ENCODE measurements at regions not wholly inside any gene's neighbourhood (a gene's known extent, or its start where the extent isn't known, plus 50 kb on each side); places are given as distances from the start of the nearest gene placed in this dataset.

GRCh38 chr2:49343638-49344037 lies 189.3 kb upstream of the FSHR start:
- intact Hi-C loops (cut with DNase I): no loop called here
- TF ChIP-seq POLR2AphosphoS5 (IDR thresholded peaks at IDR 0.05) (no peak), CTCF (IDR thresholded peaks at IDR 0.05) (no peak), EP300 (IDR thresholded peaks at IDR 0.05) (no peak), POLR2A (IDR thresholded peaks at IDR 0.05) (no peak)
- Histone ChIP-seq H3K27ac (no peak overlapping the region), H3K27me3 (no peaks in the 10 kb centered on the region), H3K4me3 (no peak overlapping the region), H3K36me3 (no peaks in the 10 kb centered on the region), H3K9me3 (no peaks in the 10 kb centered on the region), H3K4me1 (no peaks in the 10 kb centered on the region)
- WGBS, 2 donors: 85% methylated on average over 3 of the region's 3 CpGs
- DNase-seq: no peak

GRCh38 chr2:49342156-49342555 lies 187.8 kb upstream of the FSHR start:
- no peak overlapping the region for H3K27ac ChIP-seq
- no peak overlapping the region for H3K4me3 ChIP-seq
- DNase-seq: no peak
- H3K27me3 ChIP-seq: no peaks in the 10 kb centered on the region
- no peak for TF ChIP-seq EP300 (IDR thresholded peaks at IDR 0.05)
- TF ChIP-seq POLR2A (IDR thresholded peaks at IDR 0.05): no peak
- no peak for TF ChIP-seq CTCF (IDR thresholded peaks at IDR 0.05)
- TF ChIP-seq POLR2AphosphoS5 (IDR thresholded peaks at IDR 0.05): no peak
- H3K9me3 ChIP-seq: no peaks in the 10 kb centered on the region
- 85 to 88% methylated on average over 1 of the region's 1 CpG for WGBS, 2 donors
- intact Hi-C loops (cut with DNase I): no loop called here
- H3K4me1 ChIP-seq: no peaks in the 10 kb centered on the region
- no peaks in the 10 kb centered on the region for H3K36me3 ChIP-seq

GRCh38 chr2:49335546-49335945 lies 181.2 kb upstream of the FSHR start:
- no peaks in the 10 kb centered on the region for H3K27me3 ChIP-seq
- WGBS, 2 donors: 19 to 68% methylated on average over 5 of the region's 5 CpGs
- H3K4me1 ChIP-seq: no peaks in the 10 kb centered on the region
- no peak overlapping the region for H3K27ac ChIP-seq
- no peak overlapping the region for H3K4me3 ChIP-seq
- TF ChIP-seq CTCF (IDR thresholded peaks at IDR 0.05) (no peak), POLR2AphosphoS5 (IDR thresholded peaks at IDR 0.05) (no peak), POLR2A (IDR thresholded peaks at IDR 0.05) (no peak), EP300 (IDR thresholded peaks at IDR 0.05) (no peak)
- DNase-seq: no peak
- no peaks in the 10 kb centered on the region for H3K9me3 ChIP-seq
- intact Hi-C loops (cut with DNase I): no loop called here
- no peaks in the 10 kb centered on the region for H3K36me3 ChIP-seq

GRCh38 chr2:49332415-49332814 lies 178.1 kb upstream of the FSHR start:
- Histone ChIP-seq H3K9me3 (no peaks in the 10 kb centered on the region), H3K36me3 (no peaks in the 10 kb centered on the region), H3K27me3 (no peaks in the 10 kb centered on the region), H3K4me1 (no peaks in the 10 kb centered on the region), H3K27ac (no peak overlapping the region), H3K4me3 (no peak overlapping the region)
- no peak for TF ChIP-seq POLR2A (IDR thresholded peaks at IDR 0.05)
- TF ChIP-seq POLR2AphosphoS5 (IDR thresholded peaks at IDR 0.05): no peak
- no peak for TF ChIP-seq CTCF (IDR thresholded peaks at IDR 0.05)
- TF ChIP-seq EP300 (IDR thresholded peaks at IDR 0.05): no peak
- intact Hi-C loops (cut with DNase I): no loop called here
- WGBS, 2 donors: 81 to 89% methylated on average over 1 of the region's 1 CpG
- DNase-seq: no peak

GRCh38 chr2:49318531-49318930 lies 164.2 kb upstream of the FSHR start:
- no peak for DNase-seq
- intact Hi-C loops (cut with DNase I): no loop called here
- 80 to 87% methylated on average over 1 of the region's 1 CpG for WGBS, 2 donors

More at GRCh38 chr2:49318531-49318930, 164.2 kb upstream of the FSHR start:
- no peak overlapping the region for H3K27ac ChIP-seq
- H3K9me3 ChIP-seq: peaks cover 0 to 9% (median 4%) of the 10 kb centered on the region in 4 donors
- TF ChIP-seq CTCF (IDR thresholded peaks at IDR 0.05) (no peak), EP300 (IDR thresholded peaks at IDR 0.05) (no peak), POLR2AphosphoS5 (IDR thresholded peaks at IDR 0.05) (no peak), POLR2A (IDR thresholded peaks at IDR 0.05) (no peak)
- H3K4me1 ChIP-seq: no peaks in the 10 kb centered on the region
- H3K4me3 ChIP-seq: no peak overlapping the region
- H3K36me3 ChIP-seq: no peaks in the 10 kb centered on the region
- H3K27me3 ChIP-seq: no peaks in the 10 kb centered on the region
